ENCODE measurements at regions not wholly inside any gene's neighbourhood (a gene's known extent, or its start where the extent isn't known, plus 50 kb on each side); places are given as distances from the start of the nearest gene placed in this dataset.

DNA sequence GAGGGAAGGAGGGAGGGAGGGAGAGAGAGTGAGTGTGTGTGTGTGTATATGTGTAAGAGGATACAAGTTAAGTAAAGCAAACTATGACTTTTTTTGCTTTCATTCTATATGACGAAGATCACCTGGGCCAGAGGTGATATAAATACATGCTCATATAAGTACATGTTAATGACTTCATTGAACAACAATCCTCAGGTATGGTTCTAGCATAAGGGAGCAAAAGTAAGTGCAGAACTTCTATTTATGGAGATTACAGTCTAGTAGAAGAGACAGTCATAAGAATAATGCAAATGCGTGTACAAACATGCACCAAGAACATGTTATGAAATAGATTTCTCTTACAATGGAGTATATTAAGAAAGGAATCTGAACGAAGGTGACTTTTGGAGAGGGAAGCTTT lies 1804.0 kb downstream of the MAT2B start:
- H3K36me3 Mint-ChIP-seq (ENCODE audit: insufficient read depth, unreplicated experiment): no peaks in the 10 kb centered on the region
- H3K4me3 Mint-ChIP-seq (ENCODE audit: unreplicated experiment): no peak overlapping the region
- ChIA-PET POLR2A (interaction anchor here (0.7 kb wide), 1 partner anchor 675 kb away, joined by 3 read pairs; no protein-coding TSS in a partner anchor), CTCF (interaction anchor here (0.6 kb wide), 1 partner anchor 456 kb away, joined by 3 read pairs; no protein-coding TSS in a partner anchor)
- intact Hi-C loops (cut with micrococcal nuclease): no loop called here
- peaks cover 7% of the 10 kb centered on the region for H3K9me3 Mint-ChIP-seq (ENCODE audit: unreplicated experiment)
- no TSS peak for BruUV-seq (replicated peaks)
- H3K27me3 Mint-ChIP-seq (ENCODE audit: insufficient read depth, unreplicated experiment): no peaks in the 10 kb centered on the region
- no peak overlapping the region for H3K27ac Mint-ChIP-seq (ENCODE audit: low read depth, unreplicated experiment)
- TF ChIP-seq, protein P1, sequence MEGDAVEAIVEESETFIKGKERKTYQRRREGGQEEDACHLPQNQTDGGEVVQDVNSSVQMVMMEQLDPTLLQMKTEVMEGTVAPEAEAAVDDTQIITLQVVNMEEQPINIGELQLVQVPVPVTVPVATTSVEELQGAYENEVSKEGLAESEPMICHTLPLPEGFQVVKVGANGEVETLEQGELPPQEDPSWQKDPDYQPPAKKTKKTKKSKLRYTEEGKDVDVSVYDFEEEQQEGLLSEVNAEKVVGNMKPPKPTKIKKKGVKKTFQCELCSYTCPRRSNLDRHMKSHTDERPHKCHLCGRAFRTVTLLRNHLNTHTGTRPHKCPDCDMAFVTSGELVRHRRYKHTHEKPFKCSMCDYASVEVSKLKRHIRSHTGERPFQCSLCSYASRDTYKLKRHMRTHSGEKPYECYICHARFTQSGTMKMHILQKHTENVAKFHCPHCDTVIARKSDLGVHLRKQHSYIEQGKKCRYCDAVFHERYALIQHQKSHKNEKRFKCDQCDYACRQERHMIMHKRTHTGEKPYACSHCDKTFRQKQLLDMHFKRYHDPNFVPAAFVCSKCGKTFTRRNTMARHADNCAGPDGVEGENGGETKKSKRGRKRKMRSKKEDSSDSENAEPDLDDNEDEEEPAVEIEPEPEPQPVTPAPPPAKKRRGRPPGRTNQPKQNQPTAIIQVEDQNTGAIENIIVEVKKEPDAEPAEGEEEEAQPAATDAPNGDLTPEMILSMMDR (IDR thresholded peaks at IDR 0.05; ENCODE audit: unreplicated experiment): no peak
- peaks cover 8% of the 10 kb centered on the region for H3K4me1 Mint-ChIP-seq (ENCODE audit: insufficient read depth, unreplicated experiment)
- DNase-seq (ENCODE audit: unreplicated experiment): peak; percentile 60

DNA sequence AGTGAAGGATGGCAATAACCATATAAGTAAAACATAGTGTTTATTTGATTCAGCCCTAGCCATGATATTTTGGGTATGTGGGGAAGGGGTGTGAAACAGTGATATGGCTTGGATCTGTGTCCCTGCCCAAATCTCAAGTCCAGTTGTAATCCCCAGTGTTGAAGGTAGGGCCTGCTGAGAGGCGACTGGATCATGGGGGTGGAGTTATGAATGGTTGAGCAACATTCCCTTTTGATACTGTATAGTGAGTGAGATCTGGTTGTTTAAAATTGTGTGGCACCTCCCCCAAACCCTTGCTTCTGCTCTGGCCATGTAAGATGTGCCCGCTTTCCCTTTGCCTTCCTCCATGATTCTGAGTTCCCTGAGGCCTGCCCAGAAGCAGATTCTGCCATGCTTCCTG lies 1804.6 kb downstream of the MAT2B start:
- H3K9me3 Mint-ChIP-seq (ENCODE audit: unreplicated experiment): peaks cover 7% of the 10 kb centered on the region
- peaks cover 8% of the 10 kb centered on the region for H3K4me1 Mint-ChIP-seq (ENCODE audit: insufficient read depth, unreplicated experiment)
- BruUV-seq (replicated peaks): no TSS peak
- CTCF ChIA-PET: no interaction called here
- no peaks in the 10 kb centered on the region for H3K36me3 Mint-ChIP-seq (ENCODE audit: insufficient read depth, unreplicated experiment)
- no peak overlapping the region for H3K4me3 Mint-ChIP-seq (ENCODE audit: unreplicated experiment)
- H3K27ac Mint-ChIP-seq (ENCODE audit: low read depth, unreplicated experiment): no peak overlapping the region
- H3K27me3 Mint-ChIP-seq (ENCODE audit: insufficient read depth, unreplicated experiment): no peaks in the 10 kb centered on the region
- intact Hi-C loops (cut with micrococcal nuclease): no loop called here
- POLR2A ChIA-PET: interaction anchor here (0.7 kb wide), 1 partner anchor 676 kb away, joined by 3 read pairs; no protein-coding TSS in a partner anchor
- DNase-seq (ENCODE audit: unreplicated experiment): peak; percentile 20
- TF ChIP-seq, protein P1 (IDR thresholded peaks at IDR 0.05; ENCODE audit: unreplicated experiment): no peak

DNA sequence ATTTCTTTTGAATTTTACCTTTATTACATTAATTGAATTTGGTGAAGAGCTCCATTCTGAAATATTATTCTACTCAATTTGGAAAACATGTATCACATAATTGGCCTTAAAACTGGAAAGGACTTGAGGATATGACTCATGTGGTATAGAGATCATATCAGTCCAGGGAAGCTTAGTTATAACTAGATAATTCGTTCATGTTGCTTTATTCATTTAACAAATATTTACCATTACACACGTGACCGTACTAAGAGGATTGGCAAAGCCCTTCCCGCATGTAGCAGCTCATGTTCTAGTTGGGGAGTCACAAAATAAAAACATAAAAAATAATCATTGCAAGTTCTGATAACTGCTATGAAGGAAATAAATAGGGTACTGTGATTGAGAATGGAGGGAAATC lies 1816.5 kb downstream of the MAT2B start:
- ChIA-PET CTCF (interaction anchor here (0.6 to 0.9 kb wide), 2 partner anchors 29 to 50 kb away, joined by 3 read pairs; no protein-coding TSS in a partner anchor), POLR2A (interaction anchor here (0.6 to 1.2 kb wide), 5 partner anchors 7 to 1817 kb away, joined by 3 read pairs; partner anchors contain the start of gene MAT2B)
- peak overlapping the region; percentile 14 for H3K4me3 Mint-ChIP-seq (ENCODE audit: unreplicated experiment)
- H3K4me1 Mint-ChIP-seq (ENCODE audit: insufficient read depth, unreplicated experiment): peaks cover 13% of the 10 kb centered on the region
- peaks cover 24% of the 10 kb centered on the region for H3K9me3 Mint-ChIP-seq (ENCODE audit: unreplicated experiment)
- peak overlapping the region; percentile 84 for H3K27ac Mint-ChIP-seq (ENCODE audit: low read depth, unreplicated experiment)
- BruUV-seq (replicated peaks): no TSS peak
- peaks cover 17% of the 10 kb centered on the region for H3K36me3 Mint-ChIP-seq (ENCODE audit: insufficient read depth, unreplicated experiment)
- no peaks in the 10 kb centered on the region for H3K27me3 Mint-ChIP-seq (ENCODE audit: insufficient read depth, unreplicated experiment)
- intact Hi-C loops (cut with micrococcal nuclease): no loop called here
- peak; percentile 72 for DNase-seq (ENCODE audit: unreplicated experiment)
- TF ChIP-seq, protein P1 (IDR thresholded peaks at IDR 0.05; ENCODE audit: unreplicated experiment): no peak

DNA sequence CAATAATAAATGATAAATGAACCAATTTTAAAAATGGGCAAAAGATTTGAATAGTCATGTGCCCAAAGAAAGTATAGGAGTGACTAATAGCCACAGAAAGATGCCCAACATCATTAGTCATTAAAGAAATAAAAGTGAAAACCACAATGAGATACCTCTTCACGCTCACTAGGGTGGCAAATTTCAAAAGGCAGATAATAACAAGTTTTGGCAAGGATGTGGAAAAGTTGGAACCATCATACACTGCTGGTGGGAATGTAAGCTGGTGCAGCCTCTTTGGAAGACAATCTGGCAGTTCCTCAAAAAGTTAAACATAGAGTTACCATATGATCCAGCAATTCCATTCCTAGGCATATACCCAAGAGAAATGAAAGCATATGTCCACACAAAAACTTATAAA lies 1819.8 kb downstream of the MAT2B start:
- peaks cover 16% of the 10 kb centered on the region for H3K9me3 Mint-ChIP-seq (ENCODE audit: unreplicated experiment)
- peaks cover 26% of the 10 kb centered on the region for H3K4me1 Mint-ChIP-seq (ENCODE audit: insufficient read depth, unreplicated experiment)
- peaks cover 13% of the 10 kb centered on the region for H3K36me3 Mint-ChIP-seq (ENCODE audit: insufficient read depth, unreplicated experiment)
- H3K4me3 Mint-ChIP-seq (ENCODE audit: unreplicated experiment): no peak overlapping the region
- peak; percentile 93 for DNase-seq (ENCODE audit: unreplicated experiment)
- CTCF ChIA-PET: interaction anchor here (0.6 kb wide), 1 partner anchor 53 kb away, joined by 4 read pairs; no protein-coding TSS in a partner anchor
- H3K27me3 Mint-ChIP-seq (ENCODE audit: insufficient read depth, unreplicated experiment): no peaks in the 10 kb centered on the region
- no TSS peak for BruUV-seq (replicated peaks)
- intact Hi-C loops (cut with micrococcal nuclease): no loop called here
- POLR2A ChIA-PET: no interaction called here
- TF ChIP-seq, protein P1 (IDR thresholded peaks at IDR 0.05; ENCODE audit: unreplicated experiment): no peak
- H3K27ac Mint-ChIP-seq (ENCODE audit: low read depth, unreplicated experiment): no peak overlapping the region

All from MCF 10A (cell line).